Neural cell (in vitro differentiated cells): ENCODE measurements at regions not wholly inside any gene's neighbourhood (a gene's known extent, or its start where the extent isn't known, plus 50 kb on each side); places are given as distances from the start of the nearest gene placed in this dataset.

Experiments used
- H2AFZ ChIP-seq: fragments of 200-600, 300-800 bp; sonication (generic), shearing (Covaris generic); 2 replicates; pipeline ENCODE4 v1.6.0; 2014; ENCODE audit warnings: low read depth, mild to moderate bottlenecking, antibody characterized with exemption, low read length, moderate library complexity
- H3F3A ChIP-seq: fragments of 200-600 bp; shearing (Covaris generic); 2 replicates; pipeline ENCODE4 v1.6.1; 2016; ENCODE audit warnings: mild to moderate bottlenecking, moderate library complexity, mixed read lengths, antibody characterized with exemption, low read length; ENCODE audit not compliant: insufficient read depth, poor library complexity, severe bottlenecking
- H3K27ac ChIP-seq: fragments of 200-600, 300-800 bp; sonication (generic), shearing (Covaris generic); 2 replicates; pipeline ENCODE4 v1.5.1; 2014; ENCODE audit warnings: mild to moderate bottlenecking, low read length, moderate library complexity
- H3K27me3 ChIP-seq: fragments of 300-800, 200-600 bp; sonication (generic), shearing (Covaris generic); 2 replicates; pipeline ENCODE4 v1.6.0; 2014; ENCODE audit warnings: mild to moderate bottlenecking, low read depth, low read length, moderate library complexity; ENCODE audit not compliant: insufficient read depth
- H3K36me3 ChIP-seq: fragments of 300-800, 200-600 bp; sonication (generic), shearing (Covaris generic); 2 replicates; pipeline ENCODE4 v1.5.1; 2014; ENCODE audit warnings: mild to moderate bottlenecking, antibody characterized with exemption, low read length, moderate library complexity; ENCODE audit not compliant: insufficient read depth
- H3K4me2 ChIP-seq: fragments of 300-800, 200-600 bp; sonication (generic), shearing (Covaris generic); 2 replicates; pipeline ENCODE4 v1.6.0; 2014; ENCODE audit warnings: mild to moderate bottlenecking, low read length
- H3K4me3 ChIP-seq: fragments of 300-800, 200-600 bp; sonication (generic), shearing (Covaris generic); 2 replicates; pipeline ENCODE4 v1.5.1; 2014; ENCODE audit warnings: mild to moderate bottlenecking, low read length, moderate library complexity
- H3K79me2 ChIP-seq: fragments of 200-600 bp; shearing (Covaris generic); replicated peaks from 2 replicates; pipeline ENCODE4 v1.6.0; 2014; ENCODE audit warnings: mild to moderate bottlenecking, low read length, moderate library complexity; ENCODE audit not compliant: insufficient read depth
- H3K9ac ChIP-seq: fragments of 300-800, 200-600 bp; sonication (generic), shearing (Covaris generic); 2 replicates; pipeline ENCODE4 v1.6.1; 2016; ENCODE audit warnings: mild to moderate bottlenecking, low read length, mixed read lengths
- H3K9me2 ChIP-seq: fragments of 200-600 bp; shearing (Covaris generic); 2 replicates; pipeline ENCODE4 v1.6.1; 2016; ENCODE audit warnings: mild to moderate bottlenecking, low read length, mixed read lengths; ENCODE audit not compliant: insufficient read depth
- H3K9me3 ChIP-seq: fragments of 200-600, 300-800 bp; sonication (generic), shearing (Covaris generic); 2 replicates; pipeline ENCODE4 v1.6.1; 2016; ENCODE audit warnings: mild to moderate bottlenecking, mixed run types, low read length, moderate library complexity, mixed read lengths
- H4K20me1 ChIP-seq: fragments of 200-600 bp; shearing (Covaris generic); 2 replicates; pipeline ENCODE4 v1.6.1; 2016; ENCODE audit warnings: mild to moderate bottlenecking, mixed run types; ENCODE audit not compliant: insufficient read depth
- CTCF ChIP-seq: fragments of 450-650 bp; IDR thresholded peaks from 2 replicates; pipeline ENCODE4 v1.5.1; 2014; ENCODE audit warnings: antibody characterized with exemption, mild to moderate bottlenecking, moderate library complexity; ENCODE audit not compliant: poor library complexity, severe bottlenecking
- EP300 ChIP-seq: fragments of 450-650 bp; conservative IDR thresholded peaks from 2 replicates; pipeline ENCODE4 v1.6.1; 2014; ENCODE audit warnings: antibody characterized with exemption, mild to moderate bottlenecking, moderate library complexity; ENCODE audit not compliant: poor library complexity, severe bottlenecking
- EZH2 ChIP-seq: fragments of 200-600, 300-800 bp; shearing (Covaris generic), sonication (generic); IDR thresholded peaks from 2 replicates; pipeline ENCODE4 v1.6.1; 2014; ENCODE audit warnings: antibody characterized with exemption, low read length, borderline replicate concordance, mild to moderate bottlenecking; ENCODE audit not compliant: insufficient read depth, poor library complexity, severe bottlenecking
- MXI1 ChIP-seq: fragments of 450-650 bp; conservative IDR thresholded peaks from 2 replicates; pipeline ENCODE4 v1.6.1; 2014; ENCODE audit warnings: antibody characterized with exemption, mild to moderate bottlenecking; ENCODE audit not compliant: poor library complexity, severe bottlenecking
- POLR2AphosphoS5 ChIP-seq: IDR thresholded peaks from 2 replicates; pipeline ENCODE4 v1.6.1; 2012
- RAD21 ChIP-seq: fragments of 450-650 bp; conservative IDR thresholded peaks from 2 replicates; pipeline ENCODE4 v1.6.1; 2014; ENCODE audit warnings: antibody characterized with exemption, mild to moderate bottlenecking, moderate library complexity
- REST ChIP-seq: IDR thresholded peaks from 2 replicates; pipeline ENCODE4 v1.6.1; 2012; ENCODE audit warnings: borderline replicate concordance
- SMC3 ChIP-seq: fragments of 450-650 bp; conservative IDR thresholded peaks from 2 replicates; pipeline ENCODE4 v1.6.1; 2014; ENCODE audit warnings: antibody characterized with exemption, mild to moderate bottlenecking, moderate library complexity; ENCODE audit not compliant: poor library complexity
- TAF1 ChIP-seq: IDR thresholded peaks from 2 replicates; pipeline ENCODE4 v1.6.1; 2012; ENCODE audit warnings: low read depth

GRCh38 chr9:99725852-99726251 is 95.8 kb upstream of the NR4A3 start:
- H3F3A ChIP-seq, result no peaks in the 10 kb centered on the region
- H3K4me2 ChIP-seq, result no peak overlapping the region
- no peak for TF ChIP-seq EZH2
- TF ChIP-seq EP300, result no peak
- TF ChIP-seq MXI1, result no peak
- no peak for TF ChIP-seq REST
- no peak for TF ChIP-seq RAD21
- no peak for TF ChIP-seq SMC3
- TF ChIP-seq TAF1, result no peak
- no peak for TF ChIP-seq CTCF
- TF ChIP-seq POLR2AphosphoS5, result no peak
- no peaks in the 10 kb centered on the region for H3K27me3 ChIP-seq
- H3K79me2 ChIP-seq, result no peaks in the 10 kb centered on the region
- no peaks in the 10 kb centered on the region for H3K9me2 ChIP-seq
- no peaks in the 10 kb centered on the region for H4K20me1 ChIP-seq
- no peak overlapping the region for H3K9ac ChIP-seq
- H2AFZ ChIP-seq, result no peak overlapping the region
- H3K27ac ChIP-seq, result no peak overlapping the region
- H3K36me3 ChIP-seq, result no peaks in the 10 kb centered on the region
- no peaks in the 10 kb centered on the region for H3K9me3 ChIP-seq
- no peak overlapping the region for H3K4me3 ChIP-seq

GRCh38 chr9:99726758-99727157 is 94.9 kb upstream of the NR4A3 start:
- H3F3A ChIP-seq, result no peaks in the 10 kb centered on the region
- no peaks in the 10 kb centered on the region for H3K9me3 ChIP-seq
- H4K20me1 ChIP-seq, result no peaks in the 10 kb centered on the region
- no peaks in the 10 kb centered on the region for H3K27me3 ChIP-seq
- no peak overlapping the region for H3K4me2 ChIP-seq
- H3K4me3 ChIP-seq, result no peak overlapping the region
- no peaks in the 10 kb centered on the region for H3K36me3 ChIP-seq
- TF ChIP-seq TAF1 (no peak), MXI1 (no peak), CTCF (no peak), EP300 (no peak), RAD21 (no peak), REST (no peak), SMC3 (no peak), POLR2AphosphoS5 (no peak), EZH2 (no peak)
- no peaks in the 10 kb centered on the region for H3K9me2 ChIP-seq
- no peak overlapping the region for H2AFZ ChIP-seq
- H3K79me2 ChIP-seq, result no peaks in the 10 kb centered on the region
- no peak overlapping the region for H3K9ac ChIP-seq
- H3K27ac ChIP-seq, result no peak overlapping the region
